OCI-LY1 (cell line): ENCODE measurements at regions not wholly inside any gene's neighbourhood (a gene's known extent, or its start where the extent isn't known, plus 50 kb on each side); places are given as distances from the start of the nearest gene placed in this dataset.

Experiments used
- EZH2 ChIP-seq: fragments of 200-600 bp; sonication (generic), shearing (Covaris generic); IDR thresholded peaks from 2 replicates; pipeline ENCODE4 v1.8.0; 2017; ENCODE audit warnings: borderline replicate concordance, mixed run types, mild to moderate bottlenecking, antibody characterized with exemption, low read length, moderate library complexity, mixed read lengths
- TF ChIP-seq, protein P1 (sequence below): fragments of 200-600 bp; sonication (generic), shearing (Covaris generic); IDR thresholded peaks from 2 replicates; pipeline ENCODE4 v1.5.1; 2017; ENCODE audit warnings: mild to moderate bottlenecking, antibody characterized with exemption, low read length, moderate library complexity, mixed read lengths

DNA sequence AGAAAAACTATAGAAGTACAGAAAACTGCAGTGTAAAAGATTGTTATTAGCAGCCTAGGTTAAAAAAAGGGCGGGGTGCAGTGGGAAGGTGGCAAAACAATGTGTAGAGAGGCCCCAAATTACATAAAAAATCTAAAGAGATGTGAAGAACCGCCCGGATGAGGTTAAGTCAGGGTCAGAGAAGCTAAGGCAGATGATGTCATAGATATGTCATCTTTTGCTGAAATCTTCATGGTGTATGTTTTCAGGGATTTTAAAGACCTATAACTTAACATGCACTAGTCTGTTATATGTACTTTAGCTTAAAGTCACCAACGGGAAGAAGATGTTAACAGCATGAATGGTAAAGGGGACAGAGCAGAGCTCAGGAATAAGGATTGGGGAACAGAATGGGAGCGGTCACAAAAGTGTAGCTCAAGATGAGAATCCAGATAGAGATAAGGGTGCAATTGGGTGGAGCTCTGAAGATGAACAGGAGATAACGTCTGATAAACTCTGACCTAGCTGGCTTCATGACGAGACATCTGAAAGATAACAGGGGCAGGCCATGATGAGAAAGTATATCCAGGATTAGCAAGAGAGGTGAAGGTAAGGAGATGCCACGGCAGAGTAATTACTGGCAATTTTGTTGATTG lies 83.4 kb downstream of the TFAP2A start:
- TF ChIP-seq, protein P1, sequence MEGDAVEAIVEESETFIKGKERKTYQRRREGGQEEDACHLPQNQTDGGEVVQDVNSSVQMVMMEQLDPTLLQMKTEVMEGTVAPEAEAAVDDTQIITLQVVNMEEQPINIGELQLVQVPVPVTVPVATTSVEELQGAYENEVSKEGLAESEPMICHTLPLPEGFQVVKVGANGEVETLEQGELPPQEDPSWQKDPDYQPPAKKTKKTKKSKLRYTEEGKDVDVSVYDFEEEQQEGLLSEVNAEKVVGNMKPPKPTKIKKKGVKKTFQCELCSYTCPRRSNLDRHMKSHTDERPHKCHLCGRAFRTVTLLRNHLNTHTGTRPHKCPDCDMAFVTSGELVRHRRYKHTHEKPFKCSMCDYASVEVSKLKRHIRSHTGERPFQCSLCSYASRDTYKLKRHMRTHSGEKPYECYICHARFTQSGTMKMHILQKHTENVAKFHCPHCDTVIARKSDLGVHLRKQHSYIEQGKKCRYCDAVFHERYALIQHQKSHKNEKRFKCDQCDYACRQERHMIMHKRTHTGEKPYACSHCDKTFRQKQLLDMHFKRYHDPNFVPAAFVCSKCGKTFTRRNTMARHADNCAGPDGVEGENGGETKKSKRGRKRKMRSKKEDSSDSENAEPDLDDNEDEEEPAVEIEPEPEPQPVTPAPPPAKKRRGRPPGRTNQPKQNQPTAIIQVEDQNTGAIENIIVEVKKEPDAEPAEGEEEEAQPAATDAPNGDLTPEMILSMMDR = no peak
- no peak for TF ChIP-seq EZH2
